Progenitor cell of endocrine pancreas (in vitro differentiated cells): ENCODE measurements at regions not wholly inside any gene's neighbourhood (a gene's known extent, or its start where the extent isn't known, plus 50 kb on each side); places are given as distances from the start of the nearest gene placed in this dataset.

Experiments used
- DNase-seq: peaks from one replicate; pipeline ENCODE4 v3.0.0; 2021; ENCODE audit warnings: low spot score; ENCODE audit not compliant: unreplicated experiment
- H3K27ac Mint-ChIP-seq: 2 replicates; pipeline ENCODE4 v1.8.0; 2021; ENCODE audit warnings: mild to moderate bottlenecking, moderate library complexity, mixed read lengths
- H3K27me3 Mint-ChIP-seq: 2 replicates; pipeline ENCODE4 v1.8.0; 2021; ENCODE audit warnings: mixed read lengths
- H3K36me3 Mint-ChIP-seq: 2 replicates; pipeline ENCODE4 v1.8.0; 2022; ENCODE audit warnings: mixed read lengths; ENCODE audit not compliant: insufficient read depth
- H3K4me1 Mint-ChIP-seq: 2 replicates; pipeline ENCODE4 v1.8.0; 2021; ENCODE audit warnings: low read depth, mixed read lengths
- H3K4me3 Mint-ChIP-seq: 2 replicates; pipeline ENCODE4 v1.8.0; 2021; ENCODE audit warnings: low read depth, mild to moderate bottlenecking, moderate library complexity, mixed read lengths
- H3K9me3 Mint-ChIP-seq: 2 replicates; pipeline ENCODE4 v1.8.0; 2021; ENCODE audit warnings: low read depth, mixed read lengths
- CTCF ChIP-seq: fragments of 200-600 bp; sonication (generic); IDR thresholded peaks from one replicate; pipeline ENCODE4 v1.5.0; 2021; ENCODE audit warnings: antibody characterized with exemption, mild to moderate bottlenecking; ENCODE audit not compliant: unreplicated experiment

DNA sequence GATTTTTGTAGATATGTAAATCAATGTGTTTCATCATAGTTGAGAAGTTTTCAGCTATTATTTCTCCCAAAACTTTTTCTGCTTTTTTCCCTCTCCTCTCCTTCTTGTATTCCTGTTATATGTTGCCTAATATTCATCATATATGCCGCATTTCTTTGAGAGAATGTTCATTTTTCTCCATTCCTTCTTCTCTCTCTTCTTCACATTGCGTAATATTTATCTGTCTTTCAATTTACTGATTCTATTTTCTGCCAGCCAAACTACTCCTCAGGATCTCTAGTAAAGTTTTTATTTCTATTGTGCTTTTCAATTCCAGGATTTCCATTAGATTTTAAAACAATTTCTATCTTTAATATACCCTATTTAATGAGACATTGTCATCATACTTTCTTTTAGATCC lies 896.8 kb downstream of the EPHA7 start:
- Mint-ChIP-seq H3K27ac (no peak overlapping the region), H3K9me3 (peaks cover 3% of the 10 kb centered on the region), H3K4me1 (no peaks in the 10 kb centered on the region), H3K4me3 (no peak overlapping the region), H3K27me3 (no peaks in the 10 kb centered on the region), H3K36me3 (no peaks in the 10 kb centered on the region)
- no peak for DNase-seq
- no peak for TF ChIP-seq CTCF

DNA sequence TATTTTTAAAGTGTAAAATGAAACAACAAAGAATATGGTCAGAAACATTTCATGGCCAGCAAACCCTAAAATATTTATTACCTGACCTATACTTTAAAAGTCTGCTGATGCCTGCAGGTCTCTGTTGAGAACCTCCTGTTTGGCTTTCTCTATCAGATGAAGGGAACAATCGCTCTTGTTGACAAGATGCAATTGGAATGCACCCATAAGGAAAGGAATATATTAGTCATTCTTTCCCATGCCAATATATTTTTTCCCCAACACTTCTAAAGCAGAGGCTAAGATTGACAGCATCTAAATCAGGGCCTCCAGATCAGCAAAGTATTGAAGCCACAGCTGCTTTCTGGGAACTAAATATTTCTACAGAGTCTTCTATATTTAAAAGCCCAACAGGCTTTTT lies 897.8 kb downstream of the EPHA7 start:
- DNase-seq = no peak
- Mint-ChIP-seq H3K36me3 (no peaks in the 10 kb centered on the region), H3K4me1 (no peaks in the 10 kb centered on the region), H3K9me3 (peaks cover 3% of the 10 kb centered on the region), H3K4me3 (no peak overlapping the region), H3K27ac (no peak overlapping the region), H3K27me3 (no peaks in the 10 kb centered on the region)
- no peak for TF ChIP-seq CTCF

DNA sequence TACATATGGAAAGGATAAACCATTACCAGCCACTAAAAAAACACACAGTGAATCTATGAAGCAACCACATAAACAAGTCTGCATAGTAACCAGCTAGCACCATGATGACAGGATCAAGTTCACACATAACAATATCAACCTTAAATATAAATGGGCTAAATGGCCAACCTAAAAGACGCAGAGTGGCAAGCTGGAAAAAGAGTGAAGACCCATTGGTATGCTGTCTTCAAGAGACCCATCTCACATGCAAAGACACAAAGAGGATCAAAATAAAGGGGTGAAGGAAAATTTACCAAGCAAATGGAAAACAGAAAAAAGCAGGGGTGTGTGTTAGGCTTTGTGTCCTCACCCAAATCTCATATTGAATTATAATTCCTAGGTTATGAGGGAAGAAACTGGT lies 909.2 kb downstream of the EPHA7 start:
- no peak for DNase-seq
- Mint-ChIP-seq H3K27ac (no peak overlapping the region), H3K9me3 (peaks cover 21% of the 10 kb centered on the region), H3K4me1 (no peaks in the 10 kb centered on the region), H3K36me3 (no peaks in the 10 kb centered on the region), H3K27me3 (no peaks in the 10 kb centered on the region), H3K4me3 (no peak overlapping the region)
- TF ChIP-seq CTCF = no peak

DNA sequence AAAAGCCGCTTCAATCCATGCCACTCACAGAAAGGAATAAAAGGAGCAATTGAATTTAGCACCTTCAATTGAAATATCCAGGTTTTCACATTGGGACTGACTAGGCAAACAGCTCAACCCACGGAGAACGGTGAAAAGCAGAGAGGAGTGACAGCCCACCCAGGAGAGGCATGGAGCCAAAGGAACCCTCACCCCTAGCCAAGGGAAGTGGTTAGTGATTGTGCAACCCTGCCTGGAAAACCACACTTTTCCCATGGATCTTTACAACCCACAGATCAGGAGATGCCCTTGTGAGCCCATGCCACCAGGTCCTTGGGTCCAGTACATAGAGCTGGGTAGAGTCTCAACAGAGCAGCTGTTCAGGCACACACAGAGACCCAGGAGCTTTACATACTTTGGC lies 911.8 kb downstream of the EPHA7 start:
- Mint-ChIP-seq H3K9me3 (peaks cover 18% of the 10 kb centered on the region), H3K4me1 (no peaks in the 10 kb centered on the region), H3K36me3 (no peaks in the 10 kb centered on the region), H3K27me3 (no peaks in the 10 kb centered on the region), H3K27ac (no peak overlapping the region), H3K4me3 (no peak overlapping the region)
- TF ChIP-seq CTCF = no peak
- DNase-seq = no peak

- peaks cover 3% of the 10 kb centered on the region for H3K9me3 Mint-ChIP-seq
- no peak overlapping the region for H3K27ac Mint-ChIP-seq
- TF ChIP-seq CTCF = no peak
- no peaks in the 10 kb centered on the region for H3K4me1 Mint-ChIP-seq
- no peaks in the 10 kb centered on the region for H3K36me3 Mint-ChIP-seq
- peaks cover 3% of the 10 kb centered on the region for H3K27me3 Mint-ChIP-seq
- H3K4me3 Mint-ChIP-seq = no peak overlapping the region
- DNase-seq = no peak
Measured at GRCh38 chr6:92504509-92504908, 914.9 kb downstream of the EPHA7 start.

- no peaks in the 10 kb centered on the region for H3K9me3 Mint-ChIP-seq
- peaks cover 3% of the 10 kb centered on the region for H3K27me3 Mint-ChIP-seq
- no peak overlapping the region for H3K4me3 Mint-ChIP-seq
- TF ChIP-seq CTCF = no peak
- H3K36me3 Mint-ChIP-seq = no peaks in the 10 kb centered on the region
- no peaks in the 10 kb centered on the region for H3K4me1 Mint-ChIP-seq
- DNase-seq = no peak
- H3K27ac Mint-ChIP-seq = no peak overlapping the region
Measured at GRCh38 chr6:92497281-92497680, 922.1 kb downstream of the EPHA7 start.
